GM12873 (cell line): ENCODE measurements at regions not wholly inside any gene's neighbourhood (a gene's known extent, or its start where the extent isn't known, plus 50 kb on each side); places are given as distances from the start of the nearest gene placed in this dataset.

Experiments
- CTCF ChIP-seq: IDR thresholded peaks from 2 replicates; pipeline ENCODE4 v1.5.1; 2012; ENCODE audit warnings: low read depth, mild to moderate bottlenecking, moderate library complexity, low read length, control low read depth; ENCODE audit not compliant: insufficient read depth; ENCODE audit errors: missing control alignments

GRCh38 chr12:126095748-126096510 lies 1030.7 kb downstream of the AACS start:
- TF ChIP-seq CTCF: no peak

- TF ChIP-seq CTCF: no peak
Measured at GRCh38 chr12:126106706-126107105, 1041.5 kb downstream of the AACS start.

GRCh38 chr12:126107659-126108058 lies 1042.4 kb downstream of the AACS start:
- TF ChIP-seq CTCF: no peak

GRCh38 chr12:126108247-126108646 lies 1043.0 kb downstream of the AACS start:
- TF ChIP-seq CTCF: no peak

- TF ChIP-seq CTCF: no peak
Measured at GRCh38 chr12:126112141-126112540, 1046.9 kb downstream of the AACS start.

GRCh38 chr12:126112849-126113248 lies 1047.6 kb downstream of the AACS start:
- TF ChIP-seq CTCF: no peak

GRCh38 chr12:126114441-126114840 lies 1049.2 kb downstream of the AACS start:
- no peak for TF ChIP-seq CTCF

GRCh38 chr12:126117502-126117901 lies 1052.3 kb downstream of the AACS start:
- no peak for TF ChIP-seq CTCF
